Progenitor cell of endocrine pancreas (in vitro differentiated cells): ENCODE measurements at regions not wholly inside any gene's neighbourhood (a gene's known extent, or its start where the extent isn't known, plus 50 kb on each side); places are given as distances from the start of the nearest gene placed in this dataset.

Source experiments
- DNase-seq: peaks from one replicate; pipeline ENCODE4 v3.0.0; 2021; ENCODE audit warnings: low spot score; ENCODE audit not compliant: unreplicated experiment
- H3K27ac Mint-ChIP-seq: 2 replicates; pipeline ENCODE4 v1.8.0; 2021; ENCODE audit warnings: mild to moderate bottlenecking, moderate library complexity, mixed read lengths
- H3K27me3 Mint-ChIP-seq: 2 replicates; pipeline ENCODE4 v1.8.0; 2021; ENCODE audit warnings: mixed read lengths
- H3K36me3 Mint-ChIP-seq: 2 replicates; pipeline ENCODE4 v1.8.0; 2022; ENCODE audit warnings: mixed read lengths; ENCODE audit not compliant: insufficient read depth
- H3K4me1 Mint-ChIP-seq: 2 replicates; pipeline ENCODE4 v1.8.0; 2021; ENCODE audit warnings: low read depth, mixed read lengths
- H3K4me3 Mint-ChIP-seq: 2 replicates; pipeline ENCODE4 v1.8.0; 2021; ENCODE audit warnings: low read depth, mild to moderate bottlenecking, moderate library complexity, mixed read lengths
- H3K9me3 Mint-ChIP-seq: 2 replicates; pipeline ENCODE4 v1.8.0; 2021; ENCODE audit warnings: low read depth, mixed read lengths
- CTCF ChIP-seq: fragments of 200-600 bp; sonication (generic); IDR thresholded peaks from one replicate; pipeline ENCODE4 v1.5.0; 2021; ENCODE audit warnings: antibody characterized with exemption, mild to moderate bottlenecking; ENCODE audit not compliant: unreplicated experiment

- DNase-seq = no peak
- Mint-ChIP-seq H3K4me3 (no peak overlapping the region), H3K27ac (no peak overlapping the region), H3K36me3 (no peaks in the 10 kb centered on the region), H3K9me3 (no peaks in the 10 kb centered on the region), H3K4me1 (peaks cover 74% of the 10 kb centered on the region), H3K27me3 (no peaks in the 10 kb centered on the region)
- TF ChIP-seq CTCF = no peak
Observed at GRCh38 chr17:77379832-77380231, 239.1 kb downstream of the SEC14L1 start.

- no peak for TF ChIP-seq CTCF
- Mint-ChIP-seq H3K27ac (no peak overlapping the region), H3K27me3 (no peaks in the 10 kb centered on the region)
Observed at GRCh38 chr17:77380395-77381184, 239.8 kb downstream of the SEC14L1 start.

DNA sequence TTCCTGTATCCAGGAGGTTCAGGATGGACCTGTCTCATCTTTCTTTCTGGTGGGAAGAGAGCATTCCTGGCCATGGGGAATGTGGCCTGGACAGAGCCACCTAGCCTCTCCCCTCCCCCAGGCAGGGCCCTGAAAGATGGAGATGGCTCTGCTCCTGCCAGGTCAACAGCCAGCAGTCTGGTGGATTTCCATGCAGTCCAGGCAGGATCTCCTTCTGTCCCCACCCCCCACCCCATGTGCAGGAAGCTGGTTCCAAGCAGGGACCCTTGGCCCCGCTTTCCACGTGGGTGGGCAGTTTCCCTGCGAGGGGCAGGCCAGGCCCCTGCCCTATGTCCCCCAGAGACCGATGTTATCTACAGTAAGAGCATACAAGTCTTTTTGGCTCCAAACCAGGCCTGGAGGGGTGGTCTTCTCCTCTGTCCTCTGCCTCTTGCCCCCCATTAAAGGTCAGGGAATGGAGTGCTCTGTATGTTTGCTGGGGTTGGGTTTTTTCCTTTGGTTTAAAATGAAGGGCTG is 240.5 kb downstream of the SEC14L1 start:
- H3K4me1 Mint-ChIP-seq = peaks cover 69% of the 10 kb centered on the region
- no peaks in the 10 kb centered on the region for H3K9me3 Mint-ChIP-seq

More at GRCh38 chr17:77380395-77381184, 239.8 kb downstream of the SEC14L1 start:
- Mint-ChIP-seq H3K4me1 (peaks cover 69% of the 10 kb centered on the region), H3K4me3 (no peak overlapping the region), H3K36me3 (no peaks in the 10 kb centered on the region), H3K9me3 (no peaks in the 10 kb centered on the region)
- DNase-seq = no peak

GRCh38 chr17:77381731-77382130 is 241.0 kb downstream of the SEC14L1 start:
- Mint-ChIP-seq H3K4me3 (peak overlapping the region; percentile 17), H3K27me3 (no peaks in the 10 kb centered on the region), H3K36me3 (no peaks in the 10 kb centered on the region), H3K9me3 (no peaks in the 10 kb centered on the region), H3K27ac (peak overlapping the region; percentile 84), H3K4me1 (peaks cover 69% of the 10 kb centered on the region)
- TF ChIP-seq CTCF = no peak
- DNase-seq = no peak

More for the DNA sequence above, 240.5 kb downstream of the SEC14L1 start:
- DNase-seq = no peak
- Mint-ChIP-seq H3K27ac (peak overlapping the region; percentile 38), H3K36me3 (no peaks in the 10 kb centered on the region), H3K27me3 (no peaks in the 10 kb centered on the region), H3K4me3 (peak overlapping the region; percentile 17)
- TF ChIP-seq CTCF = no peak

GRCh38 chr17:77382356-77382911 is 241.7 kb downstream of the SEC14L1 start:
- Mint-ChIP-seq H3K27ac (peak overlapping the region; percentile 84), H3K27me3 (no peaks in the 10 kb centered on the region), H3K36me3 (no peaks in the 10 kb centered on the region), H3K9me3 (no peaks in the 10 kb centered on the region), H3K4me1 (peaks cover 67% of the 10 kb centered on the region), H3K4me3 (no peak overlapping the region)
- DNase-seq = no peak
- TF ChIP-seq CTCF = no peak
